ENCODE measurements at regions not wholly inside any gene's neighbourhood (a gene's known extent, or its start where the extent isn't known, plus 50 kb on each side); places are given as distances from the start of the nearest gene placed in this dataset.

- no peak for DNase-seq (ENCODE audit: low read depth)
Measured at GRCh38 chr1:208903251-208903905, 659.2 kb upstream of the PLXNA2 start.

GRCh38 chr1:208907790-208908189 lies 663.6 kb upstream of the PLXNA2 start:
- DNase-seq (ENCODE audit: low read depth): no peak

- DNase-seq (ENCODE audit: low read depth): no peak
Measured at GRCh38 chr1:208909011-208909984, 665.1 kb upstream of the PLXNA2 start.

GRCh38 chr1:208910161-208910560 lies 666.0 kb upstream of the PLXNA2 start:
- no peak for DNase-seq (ENCODE audit: low read depth)

- DNase-seq (ENCODE audit: low read depth): no peak
Measured at GRCh38 chr1:208917281-208917680, 666.2 kb upstream of the CAMK1G start.

GRCh38 chr1:208917723-208918122 lies 665.8 kb upstream of the CAMK1G start:
- DNase-seq (ENCODE audit: low read depth): no peak

- no peak for DNase-seq (ENCODE audit: low read depth)
Measured at GRCh38 chr1:208918160-208918559, 665.4 kb upstream of the CAMK1G start.

GRCh38 chr1:208919371-208919770 lies 664.1 kb upstream of the CAMK1G start:
- DNase-seq (ENCODE audit: low read depth): no peak

- DNase-seq (ENCODE audit: low read depth): no peak
Measured at GRCh38 chr1:208921259-208921658, 662.3 kb upstream of the CAMK1G start.

GRCh38 chr1:208923456-208923855 lies 660.1 kb upstream of the CAMK1G start:
- DNase-seq (ENCODE audit: low read depth): no peak

GRCh38 chr1:208923946-208924720 lies 659.4 kb upstream of the CAMK1G start:
- DNase-seq (ENCODE audit: low read depth): no peak

GRCh38 chr1:208924928-208925327 lies 658.6 kb upstream of the CAMK1G start:
- no peak for DNase-seq (ENCODE audit: low read depth)

GRCh38 chr1:208928349-208929010 lies 655.0 kb upstream of the CAMK1G start:
- no peak for DNase-seq (ENCODE audit: low read depth)

- DNase-seq (ENCODE audit: low read depth): no peak
Measured at GRCh38 chr1:208929575-208929974, 653.9 kb upstream of the CAMK1G start.

- DNase-seq (ENCODE audit: low read depth): no peak
Measured at GRCh38 chr1:208931936-208932335, 651.6 kb upstream of the CAMK1G start.

GRCh38 chr1:208933984-208934525 lies 649.5 kb upstream of the CAMK1G start:
- no peak for DNase-seq (ENCODE audit: low read depth)

- DNase-seq (ENCODE audit: low read depth): no peak
Measured at GRCh38 chr1:208934933-208935332, 648.6 kb upstream of the CAMK1G start.

- no peak for DNase-seq (ENCODE audit: low read depth)
Measured at GRCh38 chr1:208935517-208936187, 647.9 kb upstream of the CAMK1G start.

- DNase-seq (ENCODE audit: low read depth): no peak
Measured at GRCh38 chr1:208939537-208940085, 643.9 kb upstream of the CAMK1G start.

GRCh38 chr1:208942394-208943130 lies 641.0 kb upstream of the CAMK1G start:
- DNase-seq (ENCODE audit: low read depth): no peak
